ENCODE measurements at regions not wholly inside any gene's neighbourhood (a gene's known extent, or its start where the extent isn't known, plus 50 kb on each side); places are given as distances from the start of the nearest gene placed in this dataset.

GRCh38 chr4:133465022-133465421 lies 315.9 kb downstream of the PCDH10 start:
- TF ChIP-seq CTCF (IDR thresholded peaks at IDR 0.05; ENCODE audit: insufficient read depth, low read depth, low read length): no peak
- no peak for TF ChIP-seq EZH2 (IDR thresholded peaks at IDR 0.05; ENCODE audit: insufficient read depth, low read length)
